ENCODE measurements at regions not wholly inside any gene's neighbourhood (a gene's known extent, or its start where the extent isn't known, plus 50 kb on each side); places are given as distances from the start of the nearest gene placed in this dataset.
"Not testable (repeated sequence)": the region's sequence is repeated elsewhere in the genome, so short reads cannot be mapped to it uniquely, and the experiment has no call there.

DNA sequence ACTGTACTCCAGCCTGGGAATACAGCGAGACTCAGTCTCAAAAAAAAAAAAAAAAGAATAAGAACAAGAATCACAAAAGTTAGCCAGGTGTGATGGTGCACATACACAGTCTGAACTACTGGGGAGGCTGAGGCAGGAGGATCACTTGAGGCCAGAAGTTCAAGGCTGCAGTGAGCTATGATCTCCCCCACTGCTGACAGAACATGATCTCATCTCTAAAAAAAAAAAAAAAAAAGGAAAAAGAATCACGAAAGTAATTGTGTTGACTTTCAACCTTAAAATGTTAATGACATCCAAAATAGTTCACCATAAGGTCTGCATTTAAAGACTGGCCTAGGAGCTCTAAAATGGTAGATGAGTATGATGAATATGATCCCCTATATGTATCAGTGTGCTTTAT lies 68.0 kb upstream of the MAP4 start:
- H3K4me3 ChIP-seq (replicated peaks in 1 of 2; ENCODE audit: low read depth in 2 of 2, low read length in 2 of 2) = no peak overlapping the region
- no peak for DNase-seq (ENCODE audit: low read depth in 2 of 2)
- TF ChIP-seq, protein P1, sequence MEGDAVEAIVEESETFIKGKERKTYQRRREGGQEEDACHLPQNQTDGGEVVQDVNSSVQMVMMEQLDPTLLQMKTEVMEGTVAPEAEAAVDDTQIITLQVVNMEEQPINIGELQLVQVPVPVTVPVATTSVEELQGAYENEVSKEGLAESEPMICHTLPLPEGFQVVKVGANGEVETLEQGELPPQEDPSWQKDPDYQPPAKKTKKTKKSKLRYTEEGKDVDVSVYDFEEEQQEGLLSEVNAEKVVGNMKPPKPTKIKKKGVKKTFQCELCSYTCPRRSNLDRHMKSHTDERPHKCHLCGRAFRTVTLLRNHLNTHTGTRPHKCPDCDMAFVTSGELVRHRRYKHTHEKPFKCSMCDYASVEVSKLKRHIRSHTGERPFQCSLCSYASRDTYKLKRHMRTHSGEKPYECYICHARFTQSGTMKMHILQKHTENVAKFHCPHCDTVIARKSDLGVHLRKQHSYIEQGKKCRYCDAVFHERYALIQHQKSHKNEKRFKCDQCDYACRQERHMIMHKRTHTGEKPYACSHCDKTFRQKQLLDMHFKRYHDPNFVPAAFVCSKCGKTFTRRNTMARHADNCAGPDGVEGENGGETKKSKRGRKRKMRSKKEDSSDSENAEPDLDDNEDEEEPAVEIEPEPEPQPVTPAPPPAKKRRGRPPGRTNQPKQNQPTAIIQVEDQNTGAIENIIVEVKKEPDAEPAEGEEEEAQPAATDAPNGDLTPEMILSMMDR (IDR thresholded peaks at IDR 0.05; ENCODE audit: low read depth, low read length) = no peak

DNA sequence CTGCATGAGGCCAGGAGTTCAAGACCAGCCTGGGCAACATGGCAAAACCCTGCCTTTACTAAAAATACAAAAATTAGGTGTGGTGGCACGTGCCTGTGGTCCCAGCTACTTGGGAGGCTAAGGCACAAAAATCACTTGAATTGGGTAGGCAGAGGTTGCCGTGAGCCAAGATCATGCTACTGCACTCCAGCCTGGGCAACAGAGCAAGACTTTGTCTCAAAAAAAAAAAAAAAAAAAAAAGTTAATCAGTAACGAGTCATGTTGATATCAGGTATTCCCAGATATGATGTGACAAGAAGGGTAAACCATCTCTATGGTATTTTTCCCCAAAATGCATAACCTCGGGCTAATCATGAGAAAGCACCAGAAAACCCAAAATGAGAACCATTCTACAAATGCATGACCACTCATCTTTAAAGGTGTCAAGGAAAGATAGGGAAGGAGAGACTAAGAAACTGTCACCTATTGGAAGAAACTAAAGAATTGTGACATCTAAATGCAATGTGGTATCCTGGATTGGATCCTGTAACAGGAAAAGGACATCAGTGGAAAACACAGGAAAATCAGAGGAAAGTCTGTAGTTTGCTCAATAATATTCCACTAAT lies 66.5 kb upstream of the MAP4 start:
- H3K4me3 ChIP-seq (replicated peaks in 1 of 2; ENCODE audit: low read depth in 2 of 2, low read length in 2 of 2) = no peak overlapping the region
- DNase-seq (ENCODE audit: low read depth in 2 of 2) = no peak
- TF ChIP-seq, protein P1 (IDR thresholded peaks at IDR 0.05; ENCODE audit: low read depth, low read length) = no peak

DNA sequence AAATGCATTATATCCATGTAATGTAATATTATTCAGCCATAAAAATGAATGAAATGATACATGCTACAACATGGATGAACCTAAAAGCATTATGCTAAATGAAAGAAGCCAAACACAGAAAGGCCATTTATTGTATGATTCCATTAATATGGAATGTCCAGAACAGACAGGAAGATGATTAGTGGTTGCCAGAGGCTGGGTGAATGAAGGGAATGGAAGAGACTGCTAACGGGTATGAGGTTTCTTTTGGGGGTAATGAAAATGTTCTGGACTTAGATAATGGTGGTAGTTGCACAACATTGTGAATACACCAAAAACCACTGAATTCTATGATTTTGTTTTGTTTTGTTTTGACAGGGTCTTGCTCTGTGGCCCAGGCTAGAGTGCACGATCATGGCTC lies 61.6 kb upstream of the MAP4 start:
- peak; percentile 76 to 83 for DNase-seq (ENCODE audit: low read depth in 2 of 2)

DNA sequence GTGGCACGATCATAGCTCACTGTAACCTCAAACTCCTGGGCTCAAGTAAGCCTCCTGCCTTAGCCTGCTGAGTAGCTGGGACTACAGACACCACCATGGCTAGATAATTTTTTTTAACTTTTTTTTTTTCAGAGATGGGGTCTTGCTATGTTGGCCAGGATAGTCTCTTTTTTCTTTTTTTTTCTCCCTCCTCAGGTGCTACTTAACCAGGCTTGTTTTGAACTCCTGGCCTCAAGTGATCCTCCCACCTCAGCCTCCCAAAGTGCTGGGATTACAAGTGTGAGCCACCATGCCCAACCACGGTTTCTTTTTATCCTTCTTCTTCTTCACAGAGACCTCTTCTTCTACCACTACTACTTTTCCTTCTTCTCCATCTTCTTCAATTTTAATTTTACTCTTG lies 53.8 kb upstream of the MAP4 start:
- DNase-seq (ENCODE audit: low read depth in 2 of 2) = no peak
- H3K4me3 ChIP-seq (replicated peaks in 1 of 2; ENCODE audit: low read depth in 2 of 2, low read length in 2 of 2) = no peak overlapping the region
- TF ChIP-seq, protein P1 (IDR thresholded peaks at IDR 0.05; ENCODE audit: low read depth, low read length) = no peak

More for the DNA sequence above, 61.6 kb upstream of the MAP4 start:
- TF ChIP-seq, protein P1 (IDR thresholded peaks at IDR 0.05; ENCODE audit: low read depth, low read length) = no peak
- H3K4me3 ChIP-seq (replicated peaks in 1 of 2; ENCODE audit: low read depth in 2 of 2, low read length in 2 of 2) = no peak overlapping the region

DNA sequence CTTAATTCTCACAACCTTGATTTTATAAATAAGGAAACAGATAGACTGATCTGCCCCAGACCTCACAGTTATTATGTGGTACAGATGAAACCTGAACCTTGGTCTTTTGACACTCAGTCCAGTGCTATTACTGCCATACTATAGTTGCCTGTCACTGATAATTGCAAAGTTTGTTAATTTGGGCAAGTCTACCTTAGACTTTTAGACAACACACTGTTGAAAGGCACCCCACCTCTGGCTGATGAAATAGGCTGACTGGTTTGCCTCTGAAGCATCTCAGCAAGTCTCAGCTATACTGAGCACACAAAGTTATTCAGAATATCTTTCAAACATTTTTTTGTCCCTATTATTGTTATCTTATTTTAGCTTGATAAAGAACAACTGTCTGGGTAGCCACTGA lies 53.1 kb upstream of the MAP4 start:
- no peak for DNase-seq (ENCODE audit: low read depth in 2 of 2)
- H3K4me3 ChIP-seq (replicated peaks in 1 of 2; ENCODE audit: low read depth in 2 of 2, low read length in 2 of 2) = no peak overlapping the region
- TF ChIP-seq, protein P1 (IDR thresholded peaks at IDR 0.05; ENCODE audit: low read depth, low read length) = no peak

DNA sequence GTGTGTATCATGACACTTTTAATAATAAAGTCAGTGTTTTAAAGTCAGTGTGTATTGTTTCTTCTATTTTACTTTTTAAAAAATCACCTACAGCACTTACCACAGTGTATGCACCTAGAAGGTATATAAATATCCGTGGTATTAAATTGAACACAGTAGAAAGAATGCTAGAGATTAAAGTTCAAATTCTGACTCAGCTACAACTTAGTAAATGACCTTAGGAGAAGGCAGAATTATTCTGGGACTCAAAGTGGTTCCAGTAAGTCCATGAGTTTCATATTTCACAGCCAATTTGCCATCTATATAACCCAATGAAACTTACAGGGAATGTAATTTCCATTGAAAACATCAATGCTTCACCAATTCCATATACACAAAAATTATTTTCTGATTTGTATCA lies 52.7 kb upstream of the MAP4 start:
- no peak overlapping the region for H3K4me3 ChIP-seq (replicated peaks in 1 of 2; ENCODE audit: low read depth in 2 of 2, low read length in 2 of 2)
- TF ChIP-seq, protein P1 (IDR thresholded peaks at IDR 0.05; ENCODE audit: low read depth, low read length) = no peak
- DNase-seq (ENCODE audit: low read depth in 2 of 2) = no peak

DNA sequence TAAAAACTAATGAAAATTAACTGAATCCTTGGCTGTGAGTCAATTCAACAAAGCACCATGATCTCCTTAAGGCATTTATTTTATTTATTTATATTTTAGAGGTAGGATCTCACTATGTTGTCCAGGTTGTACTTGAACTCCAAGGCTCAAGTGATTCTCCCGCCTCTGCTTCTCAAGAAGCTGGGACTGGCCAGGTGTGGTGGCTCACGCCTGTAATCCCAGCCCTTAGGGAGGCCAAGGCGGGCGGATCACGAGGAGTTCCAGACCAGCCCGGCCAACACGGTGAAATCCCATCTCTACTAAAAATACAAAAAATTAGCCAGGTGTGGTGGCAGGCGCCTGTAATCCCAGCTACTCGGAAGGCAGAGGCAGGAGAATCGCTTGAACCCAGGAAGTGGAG lies 52.1 kb upstream of the MAP4 start:
- not testable (repeated sequence) for H3K4me3 ChIP-seq (replicated peaks in 1 of 2; ENCODE audit: low read depth in 2 of 2, low read length in 2 of 2); DNase-seq (ENCODE audit: low read depth in 2 of 2)

All from cardiac fibroblast (primary cell).